Loucy (cell line): ENCODE measurements at regions not wholly inside any gene's neighbourhood (a gene's known extent, or its start where the extent isn't known, plus 50 kb on each side); places are given as distances from the start of the nearest gene placed in this dataset.

Experiments
- H2AFZ ChIP-seq: fragments of 200-600 bp; sonication (generic); 2 replicates; pipeline ENCODE4 v1.6.0; 2016; ENCODE audit warnings: antibody characterized with exemption, mild to moderate bottlenecking, low read length, moderate library complexity
- H3F3A ChIP-seq: fragments of 200-600 bp; 2 replicates; pipeline ENCODE4 v1.6.0; 2016; ENCODE audit warnings: antibody characterized with exemption, low read depth, mild to moderate bottlenecking
- H3K27me3 ChIP-seq: fragments of 200-600 bp; sonication (generic); 2 replicates; pipeline ENCODE4 v1.6.1; 2014; ENCODE audit warnings: low read length, mild to moderate bottlenecking; ENCODE audit not compliant: insufficient read depth, poor library complexity, severe bottlenecking
- H3K36me3 ChIP-seq: fragments of 200-600 bp; sonication (generic); 2 replicates; pipeline ENCODE4 v1.6.1; 2016; ENCODE audit warnings: low read length; ENCODE audit not compliant: insufficient read depth
- H3K4me1 ChIP-seq: fragments of 200-600 bp; sonication (generic); 2 replicates; pipeline ENCODE4 v1.5.1; 2014; ENCODE audit warnings: low read length, mild to moderate bottlenecking; ENCODE audit not compliant: insufficient read depth, poor library complexity, severe bottlenecking
- H3K4me2 ChIP-seq: fragments of 200-600 bp; sonication (generic); 2 replicates; pipeline ENCODE4 v1.6.0; 2014; ENCODE audit warnings: antibody characterized with exemption, low read length, low read depth, mild to moderate bottlenecking; ENCODE audit not compliant: poor library complexity, severe bottlenecking
- H3K4me3 ChIP-seq: fragments of 200-600 bp; sonication (generic); 2 replicates; pipeline ENCODE4 v1.5.1; 2014; ENCODE audit warnings: low read length, mild to moderate bottlenecking, mixed read lengths; ENCODE audit not compliant: poor library complexity, severe bottlenecking
- H3K79me2 ChIP-seq: fragments of 200-600 bp; sonication (generic); 2 replicates; pipeline ENCODE4 v1.6.1; 2014; ENCODE audit warnings: low read length; ENCODE audit not compliant: insufficient read depth
- H3K9ac ChIP-seq: fragments of 200-600 bp; sonication (generic); 2 replicates; pipeline ENCODE4 v1.6.0; 2014; ENCODE audit warnings: mild to moderate bottlenecking, low read depth, low read length, moderate library complexity; ENCODE audit not compliant: poor library complexity, severe bottlenecking
- H3K9me2 ChIP-seq: fragments of 200-600 bp; sonication (generic); replicated peaks from 2 replicates; pipeline ENCODE4 v1.6.1; 2016; ENCODE audit warnings: low read depth, low read length, mixed read lengths
- H3K9me3 ChIP-seq: fragments of 200-600 bp; sonication (generic); 2 replicates; pipeline ENCODE4 v1.6.1; 2014; ENCODE audit warnings: mild to moderate bottlenecking, antibody characterized with exemption, low read length, low read depth; ENCODE audit not compliant: insufficient read depth
- H4K20me1 ChIP-seq: fragments of 200-600 bp; sonication (generic); 2 replicates; pipeline ENCODE4 v1.6.0; 2014; ENCODE audit warnings: antibody characterized with exemption, low read length, mild to moderate bottlenecking; ENCODE audit not compliant: insufficient read depth, poor library complexity, severe bottlenecking
- EZH2phosphoT487 ChIP-seq: fragments of 200-600 bp; IDR thresholded peaks from 2 replicates; pipeline ENCODE4 v1.6.1; 2018; ENCODE audit warnings: antibody characterized with exemption, mild to moderate bottlenecking, moderate library complexity, borderline replicate concordance
- TF ChIP-seq, protein P1 (sequence below): fragments of 200-600 bp; sonication (generic); conservative IDR thresholded peaks from 2 replicates; pipeline ENCODE4 v1.5.1; 2014; ENCODE audit warnings: mild to moderate bottlenecking, antibody characterized with exemption, low read length

DNA sequence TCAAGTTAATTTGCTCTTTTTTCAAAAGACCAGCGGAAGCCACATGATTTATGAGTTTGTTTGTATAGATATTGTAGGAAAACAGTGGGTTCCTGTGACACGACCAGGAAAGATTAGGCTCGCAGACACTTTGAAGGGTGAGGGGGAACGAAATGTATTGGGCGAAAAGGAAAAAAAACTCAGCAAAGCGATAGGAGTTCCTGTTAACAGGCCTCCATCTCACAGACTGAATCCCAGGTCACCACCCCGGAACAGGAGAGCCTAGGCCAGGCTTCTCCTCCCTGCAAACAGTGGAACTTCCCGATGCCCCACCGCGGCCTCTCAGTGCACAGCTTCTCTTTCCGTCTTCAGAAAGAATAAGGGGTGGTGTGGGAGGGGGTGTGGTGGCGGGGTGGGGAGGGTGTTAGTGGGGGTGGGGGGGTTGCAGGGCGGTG is 181.8 kb upstream of the GPRIN3 start:
- Histone ChIP-seq H3K4me3 (no peak overlapping the region), H3K4me1 (no peaks in the 10 kb centered on the region), H4K20me1 (no peaks in the 10 kb centered on the region), H3K79me2 (no peaks in the 10 kb centered on the region), H3K9me3 (no peaks in the 10 kb centered on the region), H2AFZ (no peak overlapping the region), H3K9ac (no peak overlapping the region), H3F3A (no peaks in the 10 kb centered on the region), H3K9me2 (no peaks in the 10 kb centered on the region), H3K27me3 (no peaks in the 10 kb centered on the region), H3K4me2 (no peak overlapping the region), H3K36me3 (no peaks in the 10 kb centered on the region)
- TF ChIP-seq, protein P1, sequence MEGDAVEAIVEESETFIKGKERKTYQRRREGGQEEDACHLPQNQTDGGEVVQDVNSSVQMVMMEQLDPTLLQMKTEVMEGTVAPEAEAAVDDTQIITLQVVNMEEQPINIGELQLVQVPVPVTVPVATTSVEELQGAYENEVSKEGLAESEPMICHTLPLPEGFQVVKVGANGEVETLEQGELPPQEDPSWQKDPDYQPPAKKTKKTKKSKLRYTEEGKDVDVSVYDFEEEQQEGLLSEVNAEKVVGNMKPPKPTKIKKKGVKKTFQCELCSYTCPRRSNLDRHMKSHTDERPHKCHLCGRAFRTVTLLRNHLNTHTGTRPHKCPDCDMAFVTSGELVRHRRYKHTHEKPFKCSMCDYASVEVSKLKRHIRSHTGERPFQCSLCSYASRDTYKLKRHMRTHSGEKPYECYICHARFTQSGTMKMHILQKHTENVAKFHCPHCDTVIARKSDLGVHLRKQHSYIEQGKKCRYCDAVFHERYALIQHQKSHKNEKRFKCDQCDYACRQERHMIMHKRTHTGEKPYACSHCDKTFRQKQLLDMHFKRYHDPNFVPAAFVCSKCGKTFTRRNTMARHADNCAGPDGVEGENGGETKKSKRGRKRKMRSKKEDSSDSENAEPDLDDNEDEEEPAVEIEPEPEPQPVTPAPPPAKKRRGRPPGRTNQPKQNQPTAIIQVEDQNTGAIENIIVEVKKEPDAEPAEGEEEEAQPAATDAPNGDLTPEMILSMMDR = no peak
- no peak for TF ChIP-seq EZH2phosphoT487

DNA sequence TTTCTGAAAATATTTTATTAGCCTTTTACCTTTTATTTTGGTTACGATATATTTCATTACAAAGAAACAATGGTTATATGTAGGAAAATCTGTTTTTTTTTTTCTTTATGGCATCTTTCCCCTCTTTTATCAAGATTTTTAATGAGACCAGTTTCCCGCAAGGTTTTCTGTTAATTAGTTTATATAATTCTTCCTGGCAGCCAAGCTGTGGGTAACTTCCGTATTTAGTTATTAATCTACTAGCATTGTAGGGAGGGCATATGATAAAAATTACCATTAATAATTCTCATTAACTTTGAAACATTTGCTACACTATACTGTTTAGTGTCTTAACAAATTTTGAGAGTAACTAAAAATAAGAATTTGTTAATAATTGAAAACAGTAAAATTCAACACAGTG is 181.1 kb upstream of the GPRIN3 start:
- Histone ChIP-seq H3K36me3 (no peaks in the 10 kb centered on the region), H3K9me2 (no peaks in the 10 kb centered on the region), H3K4me3 (no peak overlapping the region), H3K79me2 (no peaks in the 10 kb centered on the region), H3K9ac (no peak overlapping the region), H3K4me2 (no peak overlapping the region), H4K20me1 (no peaks in the 10 kb centered on the region), H3F3A (no peaks in the 10 kb centered on the region), H3K9me3 (no peaks in the 10 kb centered on the region), H3K4me1 (no peaks in the 10 kb centered on the region), H3K27me3 (no peaks in the 10 kb centered on the region), H2AFZ (no peak overlapping the region)
- TF ChIP-seq, protein P1 = no peak
- TF ChIP-seq EZH2phosphoT487 = no peak

DNA sequence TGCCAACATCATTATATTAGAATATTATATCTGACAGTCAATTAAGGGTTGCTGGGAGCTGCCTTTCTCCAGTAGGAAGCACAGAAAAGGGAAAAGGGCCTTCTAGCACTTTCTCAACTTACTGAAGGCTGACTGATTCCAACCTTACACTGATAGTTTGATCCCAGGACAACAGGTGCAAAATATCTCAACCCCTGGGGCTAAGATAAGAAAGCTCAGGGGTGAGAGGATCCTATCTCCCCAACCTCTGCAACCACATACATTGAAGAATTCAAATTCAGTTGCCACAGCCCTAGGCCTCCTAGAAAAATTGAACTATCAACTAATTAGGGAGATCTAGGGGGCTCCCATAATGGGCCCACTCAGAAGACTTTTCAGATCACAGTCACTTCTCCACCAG is 179.1 kb upstream of the GPRIN3 start:
- TF ChIP-seq, protein P1 = no peak
- TF ChIP-seq EZH2phosphoT487 = no peak
- H2AFZ ChIP-seq = no peak overlapping the region
- H3K4me1 ChIP-seq = no peaks in the 10 kb centered on the region
- no peak overlapping the region for H3K9ac ChIP-seq
- no peak overlapping the region for H3K4me3 ChIP-seq
- H3K9me2 ChIP-seq = no peaks in the 10 kb centered on the region
- H3K9me3 ChIP-seq = no peaks in the 10 kb centered on the region
- no peaks in the 10 kb centered on the region for H3K36me3 ChIP-seq
- H3K79me2 ChIP-seq = no peaks in the 10 kb centered on the region
- no peak overlapping the region for H3K4me2 ChIP-seq
- no peaks in the 10 kb centered on the region for H4K20me1 ChIP-seq
- H3K27me3 ChIP-seq = no peaks in the 10 kb centered on the region
- H3F3A ChIP-seq = no peaks in the 10 kb centered on the region
